ENCODE measurements at regions not wholly inside any gene's neighbourhood (a gene's known extent, or its start where the extent isn't known, plus 50 kb on each side); places are given as distances from the start of the nearest gene placed in this dataset.

- TF ChIP-seq CTCF (conservative IDR thresholded peaks at IDR 0.05; ENCODE audit: low read length), result no peak
- no peak for DNase-seq (ENCODE audit: low read depth)
- no peak overlapping the region for H3K4me3 ChIP-seq (ENCODE audit: low read length)
These were observed 471.3 kb downstream of the TMEM232 start for GRCh38 chr5:110255194-110255593.

GRCh38 chr5:110256298-110256697, 470.2 kb downstream of the TMEM232 start:
- DNase-seq (ENCODE audit: low read depth), result no peak
- TF ChIP-seq CTCF (conservative IDR thresholded peaks at IDR 0.05; ENCODE audit: low read length), result no peak

GRCh38 chr5:110257971-110258370, 468.5 kb downstream of the TMEM232 start:
- TF ChIP-seq CTCF (conservative IDR thresholded peaks at IDR 0.05; ENCODE audit: low read length), result no peak
- H3K4me3 ChIP-seq (ENCODE audit: low read length), result no peak overlapping the region
- DNase-seq (ENCODE audit: low read depth), result no peak

More at GRCh38 chr5:110256298-110256697, 470.2 kb downstream of the TMEM232 start:
- H3K4me3 ChIP-seq (ENCODE audit: low read length), result no peak overlapping the region

GRCh38 chr5:110258460-110259216, 467.8 kb downstream of the TMEM232 start:
- peak; percentile 62 for DNase-seq (ENCODE audit: low read depth)
- H3K4me3 ChIP-seq (ENCODE audit: low read length), result no peak overlapping the region
- TF ChIP-seq CTCF (conservative IDR thresholded peaks at IDR 0.05; ENCODE audit: low read length), result no peak

GRCh38 chr5:110262749-110263148, 463.7 kb downstream of the TMEM232 start:
- no peak overlapping the region for H3K4me3 ChIP-seq (ENCODE audit: low read length)
- DNase-seq (ENCODE audit: low read depth), result peak; percentile 42
- no peak for TF ChIP-seq CTCF (conservative IDR thresholded peaks at IDR 0.05; ENCODE audit: low read length)

- peak; percentile 13 for DNase-seq (ENCODE audit: low read depth)
These were observed 461.8 kb downstream of the TMEM232 start for GRCh38 chr5:110264661-110265060.

More at GRCh38 chr5:110264661-110265060, 461.8 kb downstream of the TMEM232 start:
- no peak overlapping the region for H3K4me3 ChIP-seq (ENCODE audit: low read length)
- no peak for TF ChIP-seq CTCF (conservative IDR thresholded peaks at IDR 0.05; ENCODE audit: low read length)
